ENCODE measurements at regions not wholly inside any gene's neighbourhood (a gene's known extent, or its start where the extent isn't known, plus 50 kb on each side); places are given as distances from the start of the nearest gene placed in this dataset.

DNA sequence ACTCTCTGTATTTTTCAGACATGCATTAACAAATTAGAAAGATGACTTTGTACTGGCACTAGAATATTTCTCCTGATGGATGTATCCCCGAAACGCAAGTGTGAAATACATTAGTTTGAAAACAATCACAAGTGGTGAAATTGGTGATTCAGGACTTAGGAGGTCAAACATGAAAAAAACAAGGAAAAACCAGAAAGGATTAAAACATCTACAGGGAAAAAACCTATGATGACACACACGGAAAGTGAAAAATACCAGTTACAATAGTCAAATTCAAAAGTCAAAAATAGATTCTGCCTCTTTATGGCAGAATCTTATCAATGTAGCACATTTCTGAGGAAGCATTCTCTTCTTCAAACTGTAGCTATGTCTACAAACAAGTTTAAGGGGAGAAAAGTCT, 129.0 kb upstream of the SGK1 start:
- TF ChIP-seq POLR2A (IDR thresholded peaks at IDR 0.05) (no peak), EP300 (IDR thresholded peaks at IDR 0.05) (no peak)
- TF ChIP-seq, protein P1, sequence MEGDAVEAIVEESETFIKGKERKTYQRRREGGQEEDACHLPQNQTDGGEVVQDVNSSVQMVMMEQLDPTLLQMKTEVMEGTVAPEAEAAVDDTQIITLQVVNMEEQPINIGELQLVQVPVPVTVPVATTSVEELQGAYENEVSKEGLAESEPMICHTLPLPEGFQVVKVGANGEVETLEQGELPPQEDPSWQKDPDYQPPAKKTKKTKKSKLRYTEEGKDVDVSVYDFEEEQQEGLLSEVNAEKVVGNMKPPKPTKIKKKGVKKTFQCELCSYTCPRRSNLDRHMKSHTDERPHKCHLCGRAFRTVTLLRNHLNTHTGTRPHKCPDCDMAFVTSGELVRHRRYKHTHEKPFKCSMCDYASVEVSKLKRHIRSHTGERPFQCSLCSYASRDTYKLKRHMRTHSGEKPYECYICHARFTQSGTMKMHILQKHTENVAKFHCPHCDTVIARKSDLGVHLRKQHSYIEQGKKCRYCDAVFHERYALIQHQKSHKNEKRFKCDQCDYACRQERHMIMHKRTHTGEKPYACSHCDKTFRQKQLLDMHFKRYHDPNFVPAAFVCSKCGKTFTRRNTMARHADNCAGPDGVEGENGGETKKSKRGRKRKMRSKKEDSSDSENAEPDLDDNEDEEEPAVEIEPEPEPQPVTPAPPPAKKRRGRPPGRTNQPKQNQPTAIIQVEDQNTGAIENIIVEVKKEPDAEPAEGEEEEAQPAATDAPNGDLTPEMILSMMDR (IDR thresholded peaks at IDR 0.05): no peak
